GM12878 (cell line): ENCODE measurements at regions not wholly inside any gene's neighbourhood (a gene's known extent, or its start where the extent isn't known, plus 50 kb on each side); places are given as distances from the start of the nearest gene placed in this dataset.

Experiments used
- ATAC-seq: fragments of 200-7000 bp; cut with Tn5 transposase; 3 replicates; pipeline ENCODE4 v1.9.1; 2020; ENCODE audit warnings: mild to moderate bottlenecking, moderate library complexity
- BruUV-seq: library from RNA; stranded (reverse); fragments of 400-500 nt; replicated peaks from 2 replicates; lab custom pipeline; 2021; lab: Mats Ljungman, UMichigan
- CTCF ChIA-PET: fragments of 300-600 bp; sonication (Branson Sonifier 250); formaldehyde crosslinking; extraction: SDS; loops from one replicate; lab custom pipeline; 2021; ENCODE audit warnings: inconsistent platforms; lab: Yijun Ruan, JAX
- POLR2A ChIA-PET: fragments of 350-600 bp; formaldehyde crosslinking; extraction: SDS; loops from one replicate; lab custom pipeline; 2021; ENCODE audit warnings: inconsistent platforms; lab: Charles Lee
- RAD21 ChIA-PET: fragments of 300-600 bp; sonication (Branson Sonifier 250); formaldehyde crosslinking; loops from one replicate; lab custom pipeline; 2023; ENCODE audit warnings: antibody characterized with exemption; ENCODE audit not compliant: unreplicated experiment; lab: Charles Lee
- SMC1A ChIA-PET: fragments of 300-600 bp; sonication (Branson Sonifier 250); formaldehyde crosslinking; loops from one replicate; lab custom pipeline; 2023; ENCODE audit not compliant: unreplicated experiment, uncharacterized antibody; lab: Charles Lee
- DNase-seq: peaks from one replicate; pipeline ENCODE4 v3.0.0-alpha.2; 2011; ENCODE audit warnings: low read depth, low spot score
- FAIRE-seq: peaks from 3 replicates; lab custom pipeline; 2011; peaks lifted over from hg19 to GRCh38; lab: Jason Lieb, UNC
- H2AFZ ChIP-seq: 2 replicates; pipeline ENCODE4 v1.6.0; 2011; ENCODE audit warnings: low read depth, low read length, control low read depth; ENCODE audit not compliant: control insufficient read depth
- H3K27ac ChIP-seq: 2 replicates; pipeline ENCODE4 v1.5.1; 2011; ENCODE audit warnings: control low read depth; ENCODE audit not compliant: control insufficient read depth, insufficient read depth
- H3K27me3 ChIP-seq, 2 experiments: replicated peaks in 1 of 2; 2 replicates each; pipeline versions ENCODE4 v1.6.0 to v1.6.1; 2011; ENCODE audit warnings: low read length in 1 of 2; ENCODE audit not compliant: control insufficient read depth in 2 of 2, insufficient read depth in 2 of 2
- H3K36me3 ChIP-seq, 2 experiments: 2 replicates each; pipeline ENCODE4 v1.5.1; 2011; ENCODE audit warnings: low read length in 1 of 2; ENCODE audit not compliant: control insufficient read depth in 2 of 2, insufficient read depth in 2 of 2
- H3K4me1 ChIP-seq: 2 replicates; pipeline ENCODE4 v1.6.1; 2011; ENCODE audit warnings: mild to moderate bottlenecking, low read length, moderate library complexity, mixed read lengths; ENCODE audit not compliant: control insufficient read depth, insufficient read depth
- H3K4me2 ChIP-seq: 2 replicates; pipeline ENCODE4 v1.6.0; 2011; ENCODE audit warnings: control low read depth; ENCODE audit not compliant: control insufficient read depth, insufficient read depth
- H3K4me3 ChIP-seq: fragments of 200-600 bp; sonication (generic); 2 replicates; pipeline ENCODE4 v1.5.1; 2016
- H3K79me2 ChIP-seq: 2 replicates; pipeline ENCODE4 v1.6.0; 2011; ENCODE audit warnings: low read length; ENCODE audit not compliant: control insufficient read depth, insufficient read depth
- H3K9ac ChIP-seq: 2 replicates; pipeline ENCODE4 v1.8.0; 2011; ENCODE audit warnings: low read length, control low read depth, mixed read lengths; ENCODE audit not compliant: control insufficient read depth, insufficient read depth
- H3K9me3 ChIP-seq: replicated peaks from 3 replicates; pipeline ENCODE4 v1.5.1; 2011; ENCODE audit warnings: mild to moderate bottlenecking, low read length; ENCODE audit not compliant: control insufficient read depth, insufficient read depth
- H4K20me1 ChIP-seq: 2 replicates; pipeline ENCODE4 v1.6.0; 2011; ENCODE audit not compliant: control insufficient read depth, insufficient read depth
- BMI1 ChIP-seq: fragments of 450-650 bp; IDR thresholded peaks from 2 replicates; pipeline ENCODE4 v1.6.1; 2016; ENCODE audit warnings: mild to moderate bottlenecking, moderate library complexity, borderline replicate concordance
- EED ChIP-seq: sonication (generic); IDR thresholded peaks from 2 replicates; pipeline ENCODE4 v1.6.1; 2016; ENCODE audit warnings: antibody characterized with exemption, low read depth
- ETV6 ChIP-seq, 2 experiments: fragments of 450-650 bp in 1 of 2; IDR thresholded peaks in 1 of 2; conservative IDR thresholded peaks in 1 of 2; 2 replicates each; pipeline ENCODE4 v1.6.1; 2014; ENCODE audit warnings: antibody characterized with exemption in 1 of 2, borderline replicate concordance in 1 of 2, low read depth in 1 of 2, mild to moderate bottlenecking in 1 of 2, moderate library complexity in 1 of 2
- FOS ChIP-seq: IDR thresholded peaks from 3 replicates; pipeline ENCODE4 v1.6.1; 2011; ENCODE audit warnings: borderline replicate concordance; ENCODE audit not compliant: insufficient read length; ENCODE audit errors: extremely low read depth
- FOXM1 ChIP-seq: IDR thresholded peaks from 2 replicates; pipeline ENCODE4 v1.6.1; 2012; ENCODE audit warnings: low read depth, mild to moderate bottlenecking, inconsistent platforms, low read length, moderate library complexity
- GABPA ChIP-seq: IDR thresholded peaks from 2 replicates; pipeline ENCODE4 v1.6.1; 2014; ENCODE audit warnings: antibody characterized with exemption, low read depth, mild to moderate bottlenecking, inconsistent platforms
- GATAD2B ChIP-seq: fragments of 450-650 bp; conservative IDR thresholded peaks from 2 replicates; pipeline ENCODE4 v1.6.1; 2017; ENCODE audit warnings: low read depth, mild to moderate bottlenecking, moderate library complexity
- HDAC6 ChIP-seq: fragments of 200-600 bp; sonication (generic); IDR thresholded peaks from one replicate; pipeline ENCODE4 v1.8.0; 2017; ENCODE audit warnings: antibody characterized with exemption; ENCODE audit not compliant: unreplicated experiment
- POU2F2 ChIP-seq: IDR thresholded peaks from 3 replicates; pipeline ENCODE4 v1.6.1; 2011; ENCODE audit warnings: low read depth, mild to moderate bottlenecking, low read length, borderline replicate concordance
- RFX5 ChIP-seq: IDR thresholded peaks from 2 replicates; pipeline ENCODE4 v1.6.1; 2011; ENCODE audit warnings: low read depth, low read length, improper control_type of control experiment
- SIX5 ChIP-seq: IDR thresholded peaks from 2 replicates; pipeline ENCODE4 v1.6.1; 2011; ENCODE audit warnings: mild to moderate bottlenecking, low read depth, low read length, moderate library complexity; ENCODE audit not compliant: severe bottlenecking
- SMAD1 ChIP-seq: fragments of 450-650 bp; IDR thresholded peaks from 2 replicates; pipeline ENCODE4 v1.6.1; 2018; ENCODE audit warnings: mild to moderate bottlenecking, low read depth; ENCODE audit not compliant: partially characterized antibody
- SMAD5 ChIP-seq: IDR thresholded peaks from 2 replicates; pipeline ENCODE4 v1.6.1; 2016; ENCODE audit warnings: antibody characterized with exemption, low read depth
- SMARCA5 ChIP-seq: fragments of 450-650 bp; IDR thresholded peaks from 2 replicates; pipeline ENCODE4 v1.6.1; 2017; ENCODE audit warnings: mild to moderate bottlenecking
- YY1 ChIP-seq: IDR thresholded peaks from 2 replicates; pipeline ENCODE4 v1.6.1; 2011; ENCODE audit warnings: low read depth, mild to moderate bottlenecking, low read length
- WGBS: methylation state at CpG from one replicate; pipeline ENCODE4 v1.1.6; 2016; ENCODE audit warnings: low lambda C conversion rate; ENCODE audit not compliant: insufficient replicate concordance, insufficient coverage; ENCODE audit errors: missing lambda C conversion rate; 5-methylcytosine and 5-hydroxymethylcytosine counted together
- in situ Hi-C: fragments of 300-500 bp; cut with MboI; formaldehyde crosslinking; loops from 9 replicates; pipeline ENCODE4 v1.14.3; 2018; ENCODE audit warnings: mixed read lengths
- intact Hi-C: fragments of 100-400 bp; cut with micrococcal nuclease; formaldehyde crosslinking; loops from one replicate; pipeline ENCODE4 v1.14.2; 2022; ENCODE audit not compliant: unreplicated experiment

GRCh38 chr9:23375511-23375910 lies 450.5 kb downstream of the ELAVL2 start:
- in situ Hi-C loops (no loop called here), intact Hi-C loops (no loop called here)
- ChIA-PET CTCF (no interaction called here), POLR2A (no interaction called here), SMC1A (no interaction called here), RAD21 (no interaction called here)
- ATAC-seq, result no peak
- no peaks in the 10 kb centered on the region for H3K79me2 ChIP-seq
- H3K4me1 ChIP-seq, result no peaks in the 10 kb centered on the region
- H2AFZ ChIP-seq, result no peak overlapping the region
- FAIRE-seq, result no peak
- no peaks in the 10 kb centered on the region for H3K36me3 ChIP-seq
- no peak overlapping the region for H3K4me3 ChIP-seq
- H3K27ac ChIP-seq, result no peak overlapping the region
- TF ChIP-seq SIX5 (no peak), FOXM1 (no peak)
- H3K9ac ChIP-seq, result no peak overlapping the region
- DNase-seq, result no peak
- no peaks in the 10 kb centered on the region for H3K9me3 ChIP-seq
- no peaks in the 10 kb centered on the region for H3K27me3 ChIP-seq
- no peaks in the 10 kb centered on the region for H4K20me1 ChIP-seq
- no peak overlapping the region for H3K4me2 ChIP-seq
- 0% methylated on average over 2 of the region's 2 CpGs for WGBS
- no TSS peak for BruUV-seq

GRCh38 chr9:23379842-23380241 lies 446.2 kb downstream of the ELAVL2 start:
- ChIA-PET CTCF (no interaction called here), RAD21 (no interaction called here), SMC1A (no interaction called here), POLR2A (no interaction called here)
- Histone ChIP-seq H3K36me3 (no peaks in the 10 kb centered on the region), H3K4me2 (no peak overlapping the region), H3K9ac (no peak overlapping the region), H3K27ac (no peak overlapping the region), H3K4me1 (no peaks in the 10 kb centered on the region), H3K9me3 (no peaks in the 10 kb centered on the region), H3K4me3 (no peak overlapping the region), H3K79me2 (no peaks in the 10 kb centered on the region), H2AFZ (no peak overlapping the region), H4K20me1 (no peaks in the 10 kb centered on the region), H3K27me3 (no peaks in the 10 kb centered on the region)
- ATAC-seq (no peak), FAIRE-seq (no peak), DNase-seq (no peak)
- intact Hi-C loops, result loop anchor here (10.0 kb wide), 1 partner anchor 55 kb away; no protein-coding TSS in a partner anchor
- BruUV-seq, result no TSS peak
- no peak for TF ChIP-seq POU2F2
- TF ChIP-seq BMI1, result no peak
- no peak for TF ChIP-seq SMARCA5
- no peak for TF ChIP-seq FOS
- TF ChIP-seq SMAD5, result no peak
- no peak for TF ChIP-seq RFX5
- TF ChIP-seq GABPA, result no peak
- TF ChIP-seq YY1, result no peak
- TF ChIP-seq HDAC6, result no peak
- no peak for TF ChIP-seq SMAD1
- no peak for TF ChIP-seq EED
- TF ChIP-seq GATAD2B, result no peak
- TF ChIP-seq ETV6 (conservative IDR thresholded peaks at IDR 0.05 in 1 of 2, IDR thresholded peaks at IDR 0.05 in 1 of 2; ENCODE audit: borderline replicate concordance in 1 of 2, low read depth in 1 of 2), result no peak
- 22% methylated on average over 4 of the region's 4 CpGs for WGBS
- in situ Hi-C loops, result no loop called here
